Fibroblast of pulmonary artery (primary cell): ENCODE measurements at regions not wholly inside any gene's neighbourhood (a gene's known extent, or its start where the extent isn't known, plus 50 kb on each side); places are given as distances from the start of the nearest gene placed in this dataset.

ENCODE experiments used
- DNase-seq: peaks from one replicate; pipeline ENCODE4 v3.0.0-alpha.2; 2010; ENCODE audit warnings: low read depth
- H3K4me3 ChIP-seq: replicated peaks from 2 replicates; pipeline ENCODE4 v1.5.1; 2011; ENCODE audit warnings: low read depth, mild to moderate bottlenecking, control low read depth, low read length, moderate library complexity
- TF ChIP-seq, protein P1 (sequence below): IDR thresholded peaks from 2 replicates; pipeline ENCODE4 v1.5.1; 2011; ENCODE audit warnings: mild to moderate bottlenecking, control low read depth, low read length, inconsistent platforms; ENCODE audit errors: missing control alignments

DNA sequence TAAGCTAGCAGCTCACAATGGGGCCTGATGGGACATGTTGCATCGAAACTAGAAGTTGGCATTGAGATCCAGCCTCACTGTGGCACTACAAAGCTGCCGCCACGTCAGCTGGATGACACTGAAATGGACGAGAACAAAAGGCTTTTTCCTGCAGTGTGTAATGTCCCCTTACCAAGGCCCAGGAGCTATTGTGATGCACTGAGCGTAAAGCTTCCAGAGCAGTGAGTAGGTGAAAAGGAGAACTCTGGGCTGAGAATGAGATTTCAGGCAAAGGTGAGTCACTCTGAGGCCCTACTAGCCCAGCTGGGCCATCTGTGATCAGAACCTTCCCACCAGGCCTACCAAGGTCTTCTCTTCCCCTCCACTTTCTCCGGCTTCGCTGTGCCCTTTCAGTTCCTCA lies 528.1 kb upstream of the KLF4 start:
- no peak for DNase-seq
- H3K4me3 ChIP-seq, result no peak overlapping the region
- TF ChIP-seq, protein P1, sequence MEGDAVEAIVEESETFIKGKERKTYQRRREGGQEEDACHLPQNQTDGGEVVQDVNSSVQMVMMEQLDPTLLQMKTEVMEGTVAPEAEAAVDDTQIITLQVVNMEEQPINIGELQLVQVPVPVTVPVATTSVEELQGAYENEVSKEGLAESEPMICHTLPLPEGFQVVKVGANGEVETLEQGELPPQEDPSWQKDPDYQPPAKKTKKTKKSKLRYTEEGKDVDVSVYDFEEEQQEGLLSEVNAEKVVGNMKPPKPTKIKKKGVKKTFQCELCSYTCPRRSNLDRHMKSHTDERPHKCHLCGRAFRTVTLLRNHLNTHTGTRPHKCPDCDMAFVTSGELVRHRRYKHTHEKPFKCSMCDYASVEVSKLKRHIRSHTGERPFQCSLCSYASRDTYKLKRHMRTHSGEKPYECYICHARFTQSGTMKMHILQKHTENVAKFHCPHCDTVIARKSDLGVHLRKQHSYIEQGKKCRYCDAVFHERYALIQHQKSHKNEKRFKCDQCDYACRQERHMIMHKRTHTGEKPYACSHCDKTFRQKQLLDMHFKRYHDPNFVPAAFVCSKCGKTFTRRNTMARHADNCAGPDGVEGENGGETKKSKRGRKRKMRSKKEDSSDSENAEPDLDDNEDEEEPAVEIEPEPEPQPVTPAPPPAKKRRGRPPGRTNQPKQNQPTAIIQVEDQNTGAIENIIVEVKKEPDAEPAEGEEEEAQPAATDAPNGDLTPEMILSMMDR, result no peak

DNA sequence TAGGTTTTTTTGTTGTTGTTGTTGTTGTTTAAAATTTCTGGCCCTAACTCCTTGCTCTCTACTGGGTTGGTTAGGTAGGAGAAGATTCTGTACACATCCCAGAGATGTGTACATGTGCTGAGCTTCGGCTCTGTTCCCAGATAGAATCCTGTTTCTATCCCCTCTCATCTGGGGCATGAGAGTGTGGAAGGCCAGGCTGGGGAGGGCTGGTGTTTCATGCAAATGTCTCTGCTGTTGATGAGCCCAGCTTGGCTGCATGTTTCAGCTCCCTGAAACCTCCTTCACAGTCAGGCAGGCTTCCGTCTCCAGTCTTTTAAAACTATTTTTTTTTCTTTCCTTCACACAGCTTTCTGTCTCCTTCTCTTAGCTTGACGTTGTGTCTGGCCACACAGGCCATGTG lies 526.9 kb upstream of the KLF4 start:
- DNase-seq, result no peak
- H3K4me3 ChIP-seq, result no peak overlapping the region
- TF ChIP-seq, protein P1, result no peak

DNA sequence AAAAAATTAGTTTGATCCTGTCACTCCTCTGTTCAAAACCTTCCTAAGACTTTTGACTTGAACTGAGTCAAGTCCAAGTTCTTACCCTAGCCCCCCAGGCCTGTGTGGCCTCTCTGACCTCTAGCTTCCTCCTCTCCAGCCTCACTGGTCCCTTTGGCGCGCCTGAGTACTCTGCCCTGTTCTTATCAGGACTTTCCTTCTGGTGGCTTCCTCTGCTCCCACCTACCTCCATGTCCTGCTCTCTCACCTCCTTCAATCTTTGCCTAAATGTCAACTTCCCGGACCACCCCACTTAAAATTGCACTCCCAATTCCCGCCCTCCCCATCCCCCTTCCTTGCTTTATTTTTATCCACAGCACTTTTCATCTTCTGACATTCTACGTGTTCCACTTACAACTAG lies 526.1 kb upstream of the KLF4 start:
- DNase-seq, result no peak
- no peak overlapping the region for H3K4me3 ChIP-seq
- TF ChIP-seq, protein P1, result no peak

DNA sequence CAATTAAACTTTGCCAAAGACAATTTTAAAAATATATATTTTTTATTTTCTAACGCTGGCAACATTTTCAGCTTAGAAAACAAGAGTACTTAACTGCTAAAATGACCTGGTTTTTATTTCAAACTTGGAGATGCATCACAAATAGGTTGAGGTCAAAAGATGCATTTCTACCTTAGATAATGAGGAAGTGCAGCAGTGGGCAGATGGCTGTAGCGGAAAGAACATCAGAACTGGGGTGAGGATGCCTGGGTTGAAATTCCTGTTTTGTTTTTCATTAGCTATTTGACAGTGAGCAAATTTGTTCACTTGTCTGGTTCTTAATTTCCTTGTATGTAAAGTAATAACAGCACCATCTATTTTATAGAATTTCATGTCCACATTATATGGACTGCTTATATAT lies 524.8 kb upstream of the KLF4 start:
- no peak overlapping the region for H3K4me3 ChIP-seq
- TF ChIP-seq, protein P1, result no peak
- no peak for DNase-seq

DNA sequence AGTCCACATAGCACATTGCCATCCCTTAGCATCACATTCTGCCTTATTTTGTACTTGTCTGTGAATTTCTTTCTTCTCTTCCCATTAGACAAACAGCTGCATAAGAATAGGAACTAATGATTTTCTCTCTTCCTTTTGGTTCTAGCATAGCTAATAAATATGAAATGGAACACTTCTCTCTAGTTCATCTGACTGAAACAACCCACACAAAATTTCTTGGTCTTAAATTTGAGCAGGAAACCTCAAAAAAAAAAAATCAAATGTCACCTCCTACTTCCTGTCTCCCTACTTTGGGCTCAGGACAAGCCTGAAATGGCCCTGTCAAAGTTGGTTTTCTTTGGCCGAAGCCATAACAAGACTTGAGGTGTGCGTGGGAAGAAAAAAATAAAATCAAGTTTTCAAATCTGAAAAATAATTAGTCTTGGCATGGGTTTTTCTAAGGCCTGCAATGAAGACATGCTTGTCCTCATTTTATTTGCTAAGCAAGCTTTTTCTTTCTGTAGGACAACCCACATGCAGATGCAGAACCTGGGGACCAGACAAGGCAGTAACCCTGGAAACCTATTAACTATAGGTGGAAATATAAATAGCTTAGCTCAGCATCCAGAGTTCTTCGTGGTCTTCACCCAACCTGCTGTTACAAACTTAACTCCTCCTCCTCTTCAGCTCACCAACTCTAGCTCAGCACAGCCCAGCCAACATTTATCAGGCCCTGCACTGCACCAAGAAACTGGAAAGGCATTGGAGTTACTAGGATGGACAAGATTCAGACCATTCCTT lies 523.5 kb upstream of the KLF4 start:
- TF ChIP-seq, protein P1, result no peak
- no peak overlapping the region for H3K4me3 ChIP-seq

DNA sequence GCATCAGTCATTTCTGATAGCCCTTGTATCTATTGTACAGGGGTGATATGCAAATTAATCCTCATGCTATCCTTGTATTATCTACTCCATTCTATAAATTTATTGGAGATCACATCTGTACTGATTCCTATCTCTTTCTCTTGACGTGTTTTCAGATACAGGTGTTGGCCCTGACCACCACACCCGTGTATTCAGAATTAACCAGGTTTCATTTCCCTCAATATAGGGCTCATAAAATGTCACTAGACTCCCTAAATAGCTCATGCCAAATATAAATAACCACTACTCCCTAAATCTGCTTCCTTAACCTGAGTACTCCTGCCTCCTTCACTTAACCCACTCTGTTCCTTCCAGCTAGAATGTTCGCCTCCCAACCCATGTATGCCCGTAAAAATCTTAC lies 522.8 kb upstream of the KLF4 start:
- TF ChIP-seq, protein P1, result no peak
- no peak overlapping the region for H3K4me3 ChIP-seq
- no peak for DNase-seq

More for the DNA sequence above, 523.5 kb upstream of the KLF4 start:
- DNase-seq, result no peak

- no peak overlapping the region for H3K4me3 ChIP-seq
- DNase-seq, result no peak
- TF ChIP-seq, protein P1, result no peak
These were observed 514.0 kb upstream of the KLF4 start for GRCh38 chr9:108003526-108003925.
